Body of pancreas (tissue), 4 donors: ENCODE measurements at regions not wholly inside any gene's neighbourhood (a gene's known extent, or its start where the extent isn't known, plus 50 kb on each side); places are given as distances from the start of the nearest gene placed in this dataset.

Experiments used
- ATAC-seq: fragments of 150-250 bp; one replicate; pipeline ENCODE4 v1.9.1; 2016
- DNase-seq, 4 donors: peaks; one replicate each; pipeline ENCODE4 v3.0.0-alpha.2; 2019
- H3K27ac ChIP-seq, 4 donors: fragments of 200-600 bp; sonication (generic); 1 replicate in 3 of 4; 2 replicates in 1 of 4; pipeline versions ENCODE4 v1.5.1 to v1.6.1; 2016 to 2019; ENCODE audit warnings: mild to moderate bottlenecking in 1 of 4, mixed read lengths in 1 of 4, moderate library complexity in 1 of 4
- H3K27me3 ChIP-seq, 2 donors: fragments of 200-600 bp; sonication (generic); one replicate each; pipeline ENCODE4 v1.6.0; 2016; ENCODE audit warnings: mild to moderate bottlenecking in 1 of 2
- H3K36me3 ChIP-seq, 2 donors: fragments of 200-600 bp; sonication (generic); replicated peaks in 1 of 2; 2 replicates each; pipeline ENCODE4 v1.5.1; 2016; ENCODE audit warnings: low read depth in 2 of 2; ENCODE audit not compliant: insufficient read depth in 1 of 2
- H3K4me1 ChIP-seq: fragments of 200-600 bp; sonication (generic); one replicate; pipeline ENCODE4 v1.6.0; 2016
- H3K4me3 ChIP-seq, 2 donors: fragments of 200-600 bp; sonication (generic); 1 replicate in 1 of 2; 2 replicates in 1 of 2; pipeline ENCODE4 v1.5.1; 2016 to 2019
- H3K9me3 ChIP-seq, 3 donors: fragments of 200-600 bp; sonication (generic); 1 replicate in 2 of 3; 2 replicates in 1 of 3; pipeline ENCODE4 v1.5.1; 2016
- POLR2A ChIP-seq, 3 donors: fragments of 450-650 bp; IDR thresholded peaks; one replicate each; pipeline ENCODE4 v1.6.1; 2016; ENCODE audit warnings: antibody characterized with exemption in 3 of 3, mild to moderate bottlenecking in 2 of 3
- WGBS, 2 donors: methylation state at CpG; one replicate each; pipeline ENCODE4 v1.1.5; 2017; 5-methylcytosine and 5-hydroxymethylcytosine counted together
- intact Hi-C: fragments of 100-400 bp; cut with DNase I; formaldehyde crosslinking; loops from one replicate; pipeline ENCODE4 v1.15.1; 2023
- TF ChIP-seq, protein P1 (sequence below), 7 experiments: fragments of 450-650 bp in 4 of 7; fragments of 200-600 bp in 3 of 7; sonication (generic) in 3 of 7; IDR thresholded peaks; one replicate each; pipeline ENCODE4 v1.5.1; 2016 to 2019; ENCODE audit warnings: antibody characterized with exemption in 7 of 7

DNA sequence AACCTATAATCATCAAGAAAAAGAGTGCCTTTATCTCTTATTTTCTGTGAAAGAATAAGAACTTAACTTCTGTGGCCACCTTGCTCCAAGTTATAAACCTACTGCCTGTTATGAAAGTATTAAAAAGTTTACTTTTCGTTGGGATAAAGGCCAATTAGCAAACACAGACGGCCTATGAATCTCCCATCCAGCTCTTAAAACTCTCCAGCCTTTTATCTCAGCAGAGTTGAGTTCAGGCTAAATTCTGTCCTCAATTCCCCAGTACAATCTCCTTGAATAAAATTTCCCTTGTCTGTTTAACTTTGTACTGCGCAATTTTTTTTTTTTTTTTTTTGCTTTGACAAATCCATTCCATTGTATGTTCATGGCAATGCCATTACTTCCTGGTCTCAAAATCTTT is 1058.4 kb downstream of the SLITRK5 start:
- ATAC-seq (no peak), DNase-seq (no peak)
- no peaks in the 10 kb centered on the region for H3K9me3 ChIP-seq
- whole genome bisulfite sequencing, 2 donors = 54 to 61% methylated on average over 3 of the region's 3 CpGs
- H3K4me1 ChIP-seq = no peaks in the 10 kb centered on the region
- no peak overlapping the region for H3K27ac ChIP-seq
- TF ChIP-seq, protein P1, sequence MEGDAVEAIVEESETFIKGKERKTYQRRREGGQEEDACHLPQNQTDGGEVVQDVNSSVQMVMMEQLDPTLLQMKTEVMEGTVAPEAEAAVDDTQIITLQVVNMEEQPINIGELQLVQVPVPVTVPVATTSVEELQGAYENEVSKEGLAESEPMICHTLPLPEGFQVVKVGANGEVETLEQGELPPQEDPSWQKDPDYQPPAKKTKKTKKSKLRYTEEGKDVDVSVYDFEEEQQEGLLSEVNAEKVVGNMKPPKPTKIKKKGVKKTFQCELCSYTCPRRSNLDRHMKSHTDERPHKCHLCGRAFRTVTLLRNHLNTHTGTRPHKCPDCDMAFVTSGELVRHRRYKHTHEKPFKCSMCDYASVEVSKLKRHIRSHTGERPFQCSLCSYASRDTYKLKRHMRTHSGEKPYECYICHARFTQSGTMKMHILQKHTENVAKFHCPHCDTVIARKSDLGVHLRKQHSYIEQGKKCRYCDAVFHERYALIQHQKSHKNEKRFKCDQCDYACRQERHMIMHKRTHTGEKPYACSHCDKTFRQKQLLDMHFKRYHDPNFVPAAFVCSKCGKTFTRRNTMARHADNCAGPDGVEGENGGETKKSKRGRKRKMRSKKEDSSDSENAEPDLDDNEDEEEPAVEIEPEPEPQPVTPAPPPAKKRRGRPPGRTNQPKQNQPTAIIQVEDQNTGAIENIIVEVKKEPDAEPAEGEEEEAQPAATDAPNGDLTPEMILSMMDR (IDR thresholded peaks at IDR 0.05) = no peak
- no peak for TF ChIP-seq POLR2A (IDR thresholded peaks at IDR 0.05)
- no peaks in the 10 kb centered on the region for H3K27me3 ChIP-seq
- no peaks in the 10 kb centered on the region for H3K36me3 ChIP-seq
- H3K4me3 ChIP-seq = no peak overlapping the region
- intact Hi-C loops = no loop called here

DNA sequence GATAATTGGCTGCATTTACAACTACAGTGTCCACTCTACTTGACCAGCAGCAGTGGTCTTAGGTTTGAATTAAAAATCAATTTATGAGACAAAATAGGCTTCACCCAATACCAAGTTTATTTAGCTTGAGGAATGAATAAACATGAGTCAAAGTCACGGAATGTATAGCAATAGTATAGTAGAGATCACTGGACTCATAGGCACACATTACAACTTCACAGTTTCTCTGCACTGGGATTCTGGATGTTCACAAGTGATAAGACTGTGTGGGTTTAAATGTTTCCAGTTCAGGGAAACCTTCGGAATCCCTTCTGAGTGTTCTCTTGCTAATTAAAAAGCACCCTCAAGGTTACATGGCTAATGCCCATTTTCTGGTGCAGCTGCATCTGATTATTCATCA is 1064.9 kb downstream of the SLITRK5 start:
- H3K9me3 ChIP-seq = no peaks in the 10 kb centered on the region

DNA sequence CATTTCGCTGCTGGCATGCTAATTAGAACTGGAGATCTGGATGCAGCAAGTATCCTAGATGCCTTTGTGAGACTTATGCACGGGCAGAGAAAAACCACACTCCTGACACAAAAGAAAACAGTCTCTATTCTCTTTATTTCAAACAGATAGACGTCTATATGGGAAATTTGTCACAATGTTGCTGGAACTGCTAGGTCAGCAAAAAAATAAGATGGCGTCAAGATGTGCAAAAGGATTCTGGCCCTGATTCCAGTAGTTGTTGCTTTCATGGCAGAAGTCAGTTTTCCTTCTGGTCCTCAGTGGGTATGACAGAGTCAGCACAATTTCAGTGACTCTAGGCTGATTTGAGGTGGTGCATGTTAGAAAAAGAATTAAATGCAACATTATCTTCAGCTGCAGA is 1068.0 kb downstream of the SLITRK5 start:
- Histone ChIP-seq H3K36me3 (no peaks in the 10 kb centered on the region), H3K9me3 (no peaks in the 10 kb centered on the region), H3K27ac (no peak overlapping the region), H3K4me1 (no peaks in the 10 kb centered on the region), H3K27me3 (no peaks in the 10 kb centered on the region), H3K4me3 (no peak overlapping the region)
- intact Hi-C loops = no loop called here
- no peak for ATAC-seq
- TF ChIP-seq, protein P1 (IDR thresholded peaks at IDR 0.05) = no peak
- no peak for TF ChIP-seq POLR2A (IDR thresholded peaks at IDR 0.05)
- WGBS, 2 donors = 67 to 68% methylated on average over 4 of the region's 4 CpGs
- DNase-seq = no peak

More for the DNA sequence above, 1064.9 kb downstream of the SLITRK5 start:
- intact Hi-C loops = no loop called here
- no peaks in the 10 kb centered on the region for H3K27me3 ChIP-seq
- TF ChIP-seq POLR2A (IDR thresholded peaks at IDR 0.05) = no peak
- TF ChIP-seq, protein P1 (IDR thresholded peaks at IDR 0.05) = no peak
- ATAC-seq (no peak), DNase-seq (no peak)
- no peak overlapping the region for H3K4me3 ChIP-seq
- H3K4me1 ChIP-seq = no peaks in the 10 kb centered on the region
- H3K27ac ChIP-seq = no peak overlapping the region
- 48 to 68% methylated on average over 2 of the region's 2 CpGs for WGBS, 2 donors
- H3K36me3 ChIP-seq = no peaks in the 10 kb centered on the region

DNA sequence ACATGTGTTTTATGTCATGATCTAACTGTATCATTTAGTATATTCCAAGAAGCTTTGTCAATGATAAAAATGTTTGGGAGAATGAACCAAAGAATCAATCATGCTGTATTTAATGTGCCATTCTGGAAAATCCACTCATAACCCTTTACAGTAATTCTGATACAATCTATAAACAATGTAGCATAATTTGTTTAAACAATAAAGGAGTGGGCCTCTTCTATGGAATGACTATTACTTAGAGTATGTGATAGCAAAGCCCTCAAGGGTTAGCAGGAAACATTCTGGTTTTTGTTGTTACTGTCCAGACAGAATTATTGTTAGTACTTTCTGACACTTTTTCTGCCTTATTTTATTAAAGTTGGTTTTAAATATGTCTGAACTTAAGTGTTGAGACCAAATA is 1073.1 kb downstream of the SLITRK5 start:
- ATAC-seq = no peak
- intact Hi-C loops = no loop called here
- TF ChIP-seq, protein P1 (IDR thresholded peaks at IDR 0.05) = no peak
- no peak for TF ChIP-seq POLR2A (IDR thresholded peaks at IDR 0.05)

DNA sequence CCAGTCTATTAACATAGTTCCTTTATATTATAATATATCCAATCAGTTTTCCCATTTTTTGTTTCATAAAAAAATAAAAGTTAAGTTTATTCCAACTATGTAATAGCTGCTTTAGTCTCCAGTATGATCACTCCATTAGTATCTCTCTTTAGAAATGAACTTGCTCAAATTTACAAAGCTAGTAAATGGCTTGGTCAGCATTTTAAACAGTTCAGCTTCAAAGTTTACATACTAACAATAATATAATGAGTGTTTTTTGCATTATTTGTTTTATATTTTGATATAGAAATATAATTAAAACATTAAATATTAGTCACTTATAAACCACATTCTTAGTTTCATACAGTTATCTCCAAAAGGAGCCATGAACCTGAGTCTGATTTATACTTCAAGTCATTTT is 1073.8 kb downstream of the SLITRK5 start:
- H3K9me3 ChIP-seq = no peaks in the 10 kb centered on the region
- intact Hi-C loops = no loop called here

More for the DNA sequence above, 1073.1 kb downstream of the SLITRK5 start:
- H3K9me3 ChIP-seq = no peaks in the 10 kb centered on the region
- H3K36me3 ChIP-seq = no peaks in the 10 kb centered on the region
- H3K4me3 ChIP-seq = no peak overlapping the region
- no peaks in the 10 kb centered on the region for H3K27me3 ChIP-seq
- H3K27ac ChIP-seq = no peak overlapping the region
- no peak for DNase-seq
- no peaks in the 10 kb centered on the region for H3K4me1 ChIP-seq

More for the DNA sequence above, 1073.8 kb downstream of the SLITRK5 start:
- TF ChIP-seq POLR2A (IDR thresholded peaks at IDR 0.05) = no peak
- TF ChIP-seq, protein P1 (IDR thresholded peaks at IDR 0.05) = no peak
- DNase-seq (no peak), ATAC-seq (no peak)
- no peaks in the 10 kb centered on the region for H3K4me1 ChIP-seq
- no peaks in the 10 kb centered on the region for H3K36me3 ChIP-seq
- no peak overlapping the region for H3K4me3 ChIP-seq
- H3K27me3 ChIP-seq = no peaks in the 10 kb centered on the region
- no peak overlapping the region for H3K27ac ChIP-seq
